Activated CD8-positive, alpha-beta T cell treated with anti-CD3 and anti-CD28 coated beads for 36 hours (primary cell): ENCODE measurements at regions not wholly inside any gene's neighbourhood (a gene's known extent, or its start where the extent isn't known, plus 50 kb on each side); places are given as distances from the start of the nearest gene placed in this dataset.

Experiments used
- ATAC-seq: fragments of 200-7000 bp; cut with Tn5 transposase; one replicate; pipeline ENCODE4 v1.10.0; 2021; ENCODE audit warnings: mild to moderate bottlenecking, moderate library complexity
- CTCF ChIA-PET: fragments of 350-600 bp; sonication (Branson Sonifier 250); formaldehyde crosslinking; loops from one replicate; lab custom pipeline; 2021; ENCODE audit warnings: antibody characterized with exemption; lab: Charles Lee
- POLR2A ChIA-PET: fragments of 350-600 bp; sonication (Branson Sonifier 250); formaldehyde crosslinking; loops from one replicate; lab custom pipeline; 2021; ENCODE audit warnings: antibody characterized with exemption; lab: Charles Lee
- DNase-seq: peaks from one replicate; pipeline ENCODE4 v3.0.0-alpha.2; 2020
- H3K27ac Mint-ChIP-seq: one replicate; pipeline ENCODE4 v1.8.0; 2021; ENCODE audit warnings: mild to moderate bottlenecking, mixed read lengths
- H3K27me3 Mint-ChIP-seq: one replicate; pipeline ENCODE4 v1.8.0; 2021; ENCODE audit warnings: mixed read lengths
- H3K36me3 Mint-ChIP-seq: one replicate; pipeline ENCODE4 v1.8.0; 2021; ENCODE audit warnings: low read depth, mixed read lengths
- H3K4me1 Mint-ChIP-seq: one replicate; pipeline ENCODE4 v1.8.0; 2021; ENCODE audit warnings: low read depth, mixed read lengths
- H3K4me3 Mint-ChIP-seq: one replicate; pipeline ENCODE4 v1.8.0; 2021; ENCODE audit warnings: mild to moderate bottlenecking, moderate library complexity, mixed read lengths
- H3K9me3 Mint-ChIP-seq: one replicate; pipeline ENCODE4 v1.8.0; 2021; ENCODE audit warnings: mixed read lengths
- intact Hi-C: fragments of 100-400 bp; cut with micrococcal nuclease; formaldehyde crosslinking; loops from one replicate; pipeline ENCODE4 v1.10.0; 2022
- TF ChIP-seq, protein P1 (sequence below): fragments of 200-600 bp; IDR thresholded peaks from one replicate; pipeline ENCODE4 v1.8.0; 2022; ENCODE audit warnings: antibody characterized with exemption, mild to moderate bottlenecking

DNA sequence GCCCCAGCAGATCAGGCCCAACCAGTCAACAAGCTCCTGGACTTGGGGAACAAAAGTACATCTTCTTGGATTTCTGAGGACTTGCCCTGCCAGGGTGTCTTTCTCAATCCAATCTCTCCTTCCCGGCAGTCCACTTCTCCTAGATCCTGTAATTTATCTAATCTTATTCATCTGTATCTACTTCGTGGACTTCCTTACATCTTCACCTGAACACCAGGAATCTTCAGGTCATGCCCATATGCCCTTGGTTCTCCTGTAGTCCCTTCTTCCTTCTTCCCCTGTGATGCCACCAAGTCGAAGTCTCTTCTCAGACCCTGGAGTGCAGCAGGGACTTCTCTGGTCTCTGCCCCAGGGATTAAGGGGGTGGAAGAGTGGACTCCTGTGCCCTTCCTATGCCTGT lies 100.3 kb downstream of the ZNF280B start:
- H3K36me3 Mint-ChIP-seq = no peaks in the 10 kb centered on the region
- no peaks in the 10 kb centered on the region for H3K4me1 Mint-ChIP-seq
- ChIA-PET POLR2A (no interaction called here), CTCF (interaction anchor here (1.3 kb wide), 2 partner anchors 8 to 169 kb away, joined by 3 to 4 read pairs; no protein-coding TSS in a partner anchor)
- peaks cover 21% of the 10 kb centered on the region for H3K27me3 Mint-ChIP-seq
- ATAC-seq = no peak
- intact Hi-C loops = no loop called here
- no peak overlapping the region for H3K4me3 Mint-ChIP-seq
- H3K27ac Mint-ChIP-seq = no peak overlapping the region
- DNase-seq = no peak
- no peaks in the 10 kb centered on the region for H3K9me3 Mint-ChIP-seq
- TF ChIP-seq, protein P1, sequence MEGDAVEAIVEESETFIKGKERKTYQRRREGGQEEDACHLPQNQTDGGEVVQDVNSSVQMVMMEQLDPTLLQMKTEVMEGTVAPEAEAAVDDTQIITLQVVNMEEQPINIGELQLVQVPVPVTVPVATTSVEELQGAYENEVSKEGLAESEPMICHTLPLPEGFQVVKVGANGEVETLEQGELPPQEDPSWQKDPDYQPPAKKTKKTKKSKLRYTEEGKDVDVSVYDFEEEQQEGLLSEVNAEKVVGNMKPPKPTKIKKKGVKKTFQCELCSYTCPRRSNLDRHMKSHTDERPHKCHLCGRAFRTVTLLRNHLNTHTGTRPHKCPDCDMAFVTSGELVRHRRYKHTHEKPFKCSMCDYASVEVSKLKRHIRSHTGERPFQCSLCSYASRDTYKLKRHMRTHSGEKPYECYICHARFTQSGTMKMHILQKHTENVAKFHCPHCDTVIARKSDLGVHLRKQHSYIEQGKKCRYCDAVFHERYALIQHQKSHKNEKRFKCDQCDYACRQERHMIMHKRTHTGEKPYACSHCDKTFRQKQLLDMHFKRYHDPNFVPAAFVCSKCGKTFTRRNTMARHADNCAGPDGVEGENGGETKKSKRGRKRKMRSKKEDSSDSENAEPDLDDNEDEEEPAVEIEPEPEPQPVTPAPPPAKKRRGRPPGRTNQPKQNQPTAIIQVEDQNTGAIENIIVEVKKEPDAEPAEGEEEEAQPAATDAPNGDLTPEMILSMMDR = no peak

- no peak overlapping the region for H3K4me3 Mint-ChIP-seq
- TF ChIP-seq, protein P1 = peak; percentile 39
- ChIA-PET POLR2A (no interaction called here), CTCF (interaction anchor here (1.3 to 1.6 kb wide), 3 partner anchors 8 to 168 kb away, joined by 3 to 4 read pairs (median 4); no protein-coding TSS in a partner anchor)
- no peaks in the 10 kb centered on the region for H3K9me3 Mint-ChIP-seq
- H3K27me3 Mint-ChIP-seq = peaks cover 28% of the 10 kb centered on the region
- no peaks in the 10 kb centered on the region for H3K36me3 Mint-ChIP-seq
- peak; percentile 26 for DNase-seq
- ATAC-seq = peak; percentile 56
- no peaks in the 10 kb centered on the region for H3K4me1 Mint-ChIP-seq
- H3K27ac Mint-ChIP-seq = no peak overlapping the region
- intact Hi-C loops = no loop called here
These were observed 99.5 kb downstream of the ZNF280B start for GRCh38 chr22:22408731-22409696.

DNA sequence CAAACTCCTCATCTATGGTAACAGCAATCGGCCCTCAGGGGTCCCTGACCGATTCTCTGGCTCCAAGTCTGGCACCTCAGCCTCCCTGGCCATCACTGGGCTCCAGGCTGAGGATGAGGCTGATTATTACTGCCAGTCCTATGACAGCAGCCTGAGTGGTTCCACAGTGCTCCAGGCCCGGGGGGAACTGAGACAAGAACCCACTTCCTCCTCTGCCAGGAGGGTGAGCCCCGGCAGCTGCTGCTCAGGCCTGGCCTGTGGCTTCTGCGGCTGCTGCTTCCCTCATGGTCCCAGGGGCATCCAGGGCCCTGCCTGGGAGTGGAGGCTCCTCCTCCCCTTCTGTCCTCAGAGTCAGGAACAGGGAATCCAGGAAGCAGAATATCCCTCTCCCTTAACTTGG lies 98.4 kb downstream of the ZNF280B start:
- ATAC-seq = no peak
- no peak overlapping the region for H3K4me3 Mint-ChIP-seq
- TF ChIP-seq, protein P1 = no peak
- no peak overlapping the region for H3K27ac Mint-ChIP-seq
- peak; percentile 5 for DNase-seq
- H3K36me3 Mint-ChIP-seq = no peaks in the 10 kb centered on the region
- peaks cover 37% of the 10 kb centered on the region for H3K27me3 Mint-ChIP-seq
- H3K9me3 Mint-ChIP-seq = no peaks in the 10 kb centered on the region
- intact Hi-C loops = no loop called here
- ChIA-PET CTCF (interaction anchor here (1.2 to 1.6 kb wide), 2 partner anchors 13 to 21 kb away, joined by 3 to 4 read pairs; no protein-coding TSS in a partner anchor), POLR2A (no interaction called here)
- no peaks in the 10 kb centered on the region for H3K4me1 Mint-ChIP-seq

DNA sequence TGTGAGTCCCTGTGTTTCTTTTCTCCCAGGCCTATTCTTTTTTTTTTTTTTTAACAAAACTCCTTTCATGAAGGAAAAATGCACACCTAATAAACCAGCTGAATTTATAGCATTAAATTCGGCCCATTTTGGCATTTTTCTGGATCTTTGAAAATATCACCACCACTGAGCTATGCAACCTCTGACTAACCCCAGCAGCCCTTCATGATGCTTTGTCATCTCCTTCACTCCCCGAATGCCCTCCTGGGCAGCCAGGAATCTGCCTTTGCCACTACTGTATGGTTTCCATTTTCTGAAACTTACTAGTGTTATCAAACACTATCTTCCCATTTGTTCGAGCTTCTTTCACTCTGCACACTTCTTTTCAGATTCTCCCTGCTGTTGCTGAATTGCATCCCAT lies 97.9 kb downstream of the ZNF280B start:
- Mint-ChIP-seq H3K4me3 (no peak overlapping the region), H3K36me3 (no peaks in the 10 kb centered on the region), H3K4me1 (no peaks in the 10 kb centered on the region), H3K27ac (no peak overlapping the region), H3K27me3 (peaks cover 42% of the 10 kb centered on the region), H3K9me3 (no peaks in the 10 kb centered on the region)
- DNase-seq (no peak), ATAC-seq (no peak)
- POLR2A ChIA-PET = no interaction called here
- TF ChIP-seq, protein P1 = no peak
- intact Hi-C loops = no loop called here
- CTCF ChIA-PET = interaction anchor here (1.2 to 1.6 kb wide), 2 partner anchors 12 to 20 kb away, joined by 3 to 4 read pairs; no protein-coding TSS in a partner anchor

DNA sequence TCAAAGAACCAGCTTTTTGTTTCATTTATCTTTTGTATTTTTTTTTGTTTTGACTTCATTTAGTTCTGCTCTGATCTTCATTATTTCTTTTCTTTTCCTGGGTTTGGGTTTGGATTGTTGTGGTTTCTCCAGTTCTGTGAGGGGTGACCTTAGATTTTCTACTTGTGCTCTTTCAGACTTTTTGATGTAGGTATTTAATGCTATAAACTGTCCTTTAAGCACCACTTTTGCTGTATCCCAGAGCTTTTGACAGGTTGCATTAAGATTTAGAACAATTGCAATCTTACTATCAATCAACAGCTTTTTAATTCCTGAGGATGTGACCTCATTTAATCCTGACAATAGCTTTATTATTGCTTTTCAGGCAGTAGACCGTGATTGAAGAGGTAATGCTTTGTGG lies 94.3 kb downstream of the ZNF280B start:
- no peak for DNase-seq
- ChIA-PET CTCF (interaction anchor here (1.0 to 2.1 kb wide), 3 partner anchors 8 to 94 kb away, joined by 3 to 10 read pairs (median 3); partner anchors contain the start of gene ZNF280B), POLR2A (no interaction called here)
- Mint-ChIP-seq H3K4me1 (no peaks in the 10 kb centered on the region), H3K36me3 (no peaks in the 10 kb centered on the region), H3K27me3 (peaks cover 54% of the 10 kb centered on the region), H3K9me3 (no peaks in the 10 kb centered on the region), H3K27ac (no peak overlapping the region), H3K4me3 (no peak overlapping the region)
- intact Hi-C loops = no loop called here
- TF ChIP-seq, protein P1 = no peak
- ATAC-seq = no peak
